ENCODE measurements at regions not wholly inside any gene's neighbourhood (a gene's known extent, or its start where the extent isn't known, plus 50 kb on each side); places are given as distances from the start of the nearest gene placed in this dataset.

DNA sequence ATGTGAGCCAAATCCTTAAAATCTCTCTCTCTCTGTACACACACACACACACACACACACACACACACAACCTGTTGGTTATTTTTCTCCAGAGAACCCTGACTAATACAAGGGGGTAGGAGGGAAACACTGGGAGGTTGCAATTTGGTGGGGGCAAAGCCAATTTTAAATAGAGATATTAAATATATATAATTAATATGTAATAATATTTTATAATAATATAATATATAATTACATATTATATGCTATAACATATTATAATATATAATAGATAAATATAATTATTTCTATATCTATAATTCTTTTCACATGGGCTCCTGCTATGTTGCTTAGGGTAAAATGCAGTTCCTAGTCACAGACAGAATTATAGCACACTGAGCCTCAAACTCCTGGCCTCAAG, 1354.2 kb downstream of the FSTL5 start:
- H3K4me3 Mint-ChIP-seq: no peak overlapping the region
- peaks cover 3% of the 10 kb centered on the region for H3K9me3 Mint-ChIP-seq
- no peaks in the 10 kb centered on the region for H3K36me3 Mint-ChIP-seq
- CTCF ChIA-PET: no interaction called here
- H3K4me1 Mint-ChIP-seq: no peaks in the 10 kb centered on the region
- H3K27ac Mint-ChIP-seq: no peak overlapping the region
- DNase-seq: no peak
- H3K27me3 Mint-ChIP-seq: no peaks in the 10 kb centered on the region

GRCh38 chr4:160810424-160810823, 1353.4 kb downstream of the FSTL5 start:
- Mint-ChIP-seq H3K4me3 (no peak overlapping the region), H3K4me1 (no peaks in the 10 kb centered on the region), H3K36me3 (no peaks in the 10 kb centered on the region), H3K9me3 (peaks cover 3% of the 10 kb centered on the region), H3K27ac (no peak overlapping the region), H3K27me3 (no peaks in the 10 kb centered on the region)
- no peak for DNase-seq
- CTCF ChIA-PET: no interaction called here

DNA sequence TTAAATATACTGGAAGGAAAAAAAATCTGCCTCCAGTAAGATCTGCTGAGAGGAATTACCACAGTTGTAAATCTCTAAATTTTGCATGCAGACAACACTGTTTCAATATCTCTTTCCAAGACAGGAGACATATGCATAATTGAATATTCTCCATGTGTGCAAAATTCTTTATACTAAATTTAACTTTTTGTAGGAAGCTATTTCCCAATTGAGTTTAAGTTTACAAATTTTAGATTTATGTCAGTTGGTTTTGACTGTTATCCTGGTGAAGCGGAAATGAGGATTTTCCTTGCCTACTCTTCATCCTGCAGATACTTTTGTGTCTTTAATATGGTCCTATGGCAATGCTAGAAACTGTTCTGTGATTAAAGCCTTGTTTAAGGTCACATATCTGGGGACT, 1352.9 kb downstream of the FSTL5 start:
- Mint-ChIP-seq H3K4me3 (no peak overlapping the region), H3K27ac (no peak overlapping the region), H3K9me3 (peaks cover 3% of the 10 kb centered on the region), H3K36me3 (no peaks in the 10 kb centered on the region), H3K27me3 (no peaks in the 10 kb centered on the region), H3K4me1 (no peaks in the 10 kb centered on the region)
- DNase-seq: no peak
- CTCF ChIA-PET: no interaction called here

DNA sequence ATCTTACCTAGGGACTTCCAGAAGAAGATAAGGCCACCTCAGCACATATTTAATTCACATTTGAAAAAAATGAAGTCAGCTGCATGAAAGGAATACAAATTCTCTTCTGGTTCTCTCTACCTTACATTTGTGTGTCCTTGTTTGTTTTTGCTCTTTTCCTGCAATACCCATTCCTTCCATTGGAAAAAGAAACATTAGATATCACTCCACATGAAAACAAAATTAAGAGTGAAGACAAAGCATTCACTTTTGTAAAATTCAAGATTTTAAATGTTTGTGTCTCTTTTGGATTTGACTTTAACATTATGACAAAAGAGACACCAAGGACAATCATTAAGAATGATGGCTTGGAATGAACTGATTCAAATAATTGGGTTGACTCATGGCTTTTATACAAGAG, 1351.8 kb downstream of the FSTL5 start:
- Mint-ChIP-seq H3K4me1 (no peaks in the 10 kb centered on the region), H3K27me3 (no peaks in the 10 kb centered on the region), H3K9me3 (peaks cover 3% of the 10 kb centered on the region), H3K4me3 (no peak overlapping the region), H3K27ac (no peak overlapping the region), H3K36me3 (no peaks in the 10 kb centered on the region)
- no peak for DNase-seq
- CTCF ChIA-PET: no interaction called here

DNA sequence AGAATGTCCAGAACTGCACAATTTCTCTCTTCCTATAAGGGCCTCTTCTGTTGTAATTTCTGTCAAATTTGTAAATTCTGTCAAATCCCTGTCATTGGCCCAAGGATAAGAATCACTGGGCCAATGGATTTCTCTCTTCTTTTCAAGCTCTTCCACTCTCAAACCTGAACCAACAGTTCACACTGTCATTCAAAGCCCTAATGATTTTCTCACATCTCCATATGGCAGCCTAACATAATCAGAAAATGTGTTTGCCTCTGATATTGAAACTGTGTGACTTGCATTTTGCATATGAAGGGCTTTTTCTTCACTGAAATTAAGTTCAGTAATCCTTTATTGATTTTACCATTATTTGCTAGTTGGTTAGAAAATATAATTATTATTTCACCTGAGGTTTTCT, 1349.1 kb downstream of the FSTL5 start:
- H3K9me3 Mint-ChIP-seq: peaks cover 2% of the 10 kb centered on the region
- CTCF ChIA-PET: no interaction called here

DNA sequence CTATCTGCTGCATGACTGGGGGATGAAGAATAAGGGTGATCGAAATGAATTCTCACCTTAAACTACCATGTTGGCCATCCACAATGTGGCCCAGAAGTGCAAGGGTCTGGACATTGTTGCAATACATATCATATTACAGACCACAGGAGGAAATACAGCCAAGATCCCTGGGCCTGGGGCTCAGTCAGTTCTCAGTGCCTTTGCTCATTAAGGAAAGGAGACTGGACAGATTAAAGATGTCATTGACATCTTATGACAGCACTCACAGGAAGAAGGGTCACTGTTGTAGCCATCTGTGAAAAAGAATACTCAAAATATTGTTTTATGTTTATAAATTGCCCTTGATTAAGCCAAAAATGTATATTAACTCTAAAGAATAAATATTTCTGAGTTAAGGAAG, 1345.2 kb downstream of the FSTL5 start:
- no peaks in the 10 kb centered on the region for H3K4me1 Mint-ChIP-seq
- H3K36me3 Mint-ChIP-seq: no peaks in the 10 kb centered on the region
- H3K4me3 Mint-ChIP-seq: no peak overlapping the region
- no peak overlapping the region for H3K27ac Mint-ChIP-seq
- CTCF ChIA-PET: no interaction called here
- no peaks in the 10 kb centered on the region for H3K27me3 Mint-ChIP-seq
- H3K9me3 Mint-ChIP-seq: peaks cover 2% of the 10 kb centered on the region
- DNase-seq: no peak

More for the DNA sequence above, 1349.1 kb downstream of the FSTL5 start:
- H3K27ac Mint-ChIP-seq: no peak overlapping the region
- no peaks in the 10 kb centered on the region for H3K27me3 Mint-ChIP-seq
- no peaks in the 10 kb centered on the region for H3K4me1 Mint-ChIP-seq
- no peak overlapping the region for H3K4me3 Mint-ChIP-seq
- no peak for DNase-seq
- no peaks in the 10 kb centered on the region for H3K36me3 Mint-ChIP-seq

GRCh38 chr4:160819791-160820190, 1344.0 kb downstream of the FSTL5 start:
- no peak overlapping the region for H3K4me3 Mint-ChIP-seq
- no peaks in the 10 kb centered on the region for H3K4me1 Mint-ChIP-seq
- CTCF ChIA-PET: no interaction called here
- peaks cover 2% of the 10 kb centered on the region for H3K9me3 Mint-ChIP-seq
- H3K36me3 Mint-ChIP-seq: no peaks in the 10 kb centered on the region
- no peak overlapping the region for H3K27ac Mint-ChIP-seq
- no peaks in the 10 kb centered on the region for H3K27me3 Mint-ChIP-seq
- no peak for DNase-seq

DNA sequence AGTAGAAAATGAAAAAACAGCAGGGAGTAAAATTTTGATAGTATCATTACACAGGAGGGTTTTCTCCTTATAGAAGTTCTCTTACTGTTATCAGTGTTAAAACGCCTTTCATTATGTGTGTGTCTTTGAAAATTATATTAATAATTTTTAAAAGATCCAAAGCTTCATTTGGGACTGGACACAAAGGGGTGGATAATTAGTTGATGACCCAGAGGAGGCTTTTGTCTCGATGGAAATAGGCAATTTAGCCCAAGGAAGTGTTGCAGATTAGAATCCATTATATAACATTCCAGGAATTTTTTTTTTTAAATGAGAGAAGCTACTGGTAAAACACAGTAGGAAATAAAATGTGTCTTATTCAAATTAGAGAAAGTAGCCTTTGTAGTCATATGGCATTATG, 1339.3 kb downstream of the FSTL5 start:
- Mint-ChIP-seq H3K4me1 (no peaks in the 10 kb centered on the region), H3K27ac (no peak overlapping the region), H3K9me3 (peaks cover 1% of the 10 kb centered on the region), H3K4me3 (no peak overlapping the region), H3K27me3 (no peaks in the 10 kb centered on the region), H3K36me3 (no peaks in the 10 kb centered on the region)
- CTCF ChIA-PET: no interaction called here
- no peak for DNase-seq

GRCh38 chr4:160825644-160826338, 1338.0 kb downstream of the FSTL5 start:
- CTCF ChIA-PET: no interaction called here
- Mint-ChIP-seq H3K27ac (no peak overlapping the region), H3K4me1 (no peaks in the 10 kb centered on the region), H3K4me3 (no peak overlapping the region), H3K9me3 (no peaks in the 10 kb centered on the region), H3K36me3 (no peaks in the 10 kb centered on the region), H3K27me3 (no peaks in the 10 kb centered on the region)
- no peak for DNase-seq

- CTCF ChIA-PET: no interaction called here
- Mint-ChIP-seq H3K4me1 (no peaks in the 10 kb centered on the region), H3K36me3 (no peaks in the 10 kb centered on the region), H3K4me3 (no peak overlapping the region), H3K27ac (no peak overlapping the region), H3K9me3 (no peaks in the 10 kb centered on the region), H3K27me3 (no peaks in the 10 kb centered on the region)
- no peak for DNase-seq
Observed at GRCh38 chr4:160826339-160826679, 1337.5 kb downstream of the FSTL5 start.

DNA sequence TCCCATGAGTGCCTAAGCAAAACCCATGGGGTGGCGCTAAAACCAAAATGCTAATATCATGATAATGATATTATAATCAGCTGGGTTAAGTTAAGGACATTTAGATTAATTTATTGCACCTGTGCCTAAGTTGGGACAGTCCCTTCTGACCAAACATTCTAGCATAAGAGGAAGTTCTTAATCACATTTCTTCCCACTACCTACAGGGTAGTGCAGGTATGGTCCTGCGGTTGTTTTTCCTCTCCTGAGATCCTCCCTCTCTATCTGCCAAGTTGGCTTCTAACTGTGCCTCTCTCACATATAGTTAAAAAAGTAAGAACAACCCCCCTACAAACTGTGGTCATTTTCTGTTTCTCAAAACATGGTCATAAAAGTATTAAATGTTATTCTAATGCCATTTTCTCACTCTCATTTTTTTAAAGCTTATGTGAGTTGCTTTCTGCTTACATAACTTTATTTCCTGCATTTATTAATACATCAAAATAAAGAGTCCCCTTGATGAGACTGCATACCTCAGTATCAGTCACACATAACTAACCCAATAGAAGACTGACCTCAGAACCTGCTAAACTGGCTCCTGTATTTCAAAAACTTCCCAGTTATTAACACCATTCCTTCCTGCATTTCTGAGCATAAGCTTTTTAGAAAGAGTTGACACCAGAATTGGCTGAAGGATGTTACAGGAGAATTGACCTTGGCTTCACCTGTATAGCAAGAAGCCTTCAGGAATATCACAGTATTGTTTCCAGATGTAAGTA, 1332.5 kb downstream of the FSTL5 start:
- Mint-ChIP-seq H3K36me3 (no peaks in the 10 kb centered on the region), H3K4me1 (no peaks in the 10 kb centered on the region), H3K27me3 (no peaks in the 10 kb centered on the region), H3K4me3 (no peak overlapping the region), H3K27ac (no peak overlapping the region), H3K9me3 (peaks cover 1% of the 10 kb centered on the region)
- CTCF ChIA-PET: no interaction called here
- DNase-seq: no peak

GRCh38 chr4:160835789-160836188, 1328.0 kb downstream of the FSTL5 start:
- no peak overlapping the region for H3K27ac Mint-ChIP-seq
- CTCF ChIA-PET: no interaction called here
- peaks cover 1% of the 10 kb centered on the region for H3K9me3 Mint-ChIP-seq
- no peaks in the 10 kb centered on the region for H3K27me3 Mint-ChIP-seq
- DNase-seq: no peak
- H3K36me3 Mint-ChIP-seq: no peaks in the 10 kb centered on the region
- H3K4me3 Mint-ChIP-seq: no peak overlapping the region
- H3K4me1 Mint-ChIP-seq: no peaks in the 10 kb centered on the region

GRCh38 chr4:160836431-160836830, 1327.4 kb downstream of the FSTL5 start:
- CTCF ChIA-PET: no interaction called here
- Mint-ChIP-seq H3K27ac (no peak overlapping the region), H3K27me3 (no peaks in the 10 kb centered on the region), H3K36me3 (no peaks in the 10 kb centered on the region), H3K4me3 (no peak overlapping the region), H3K4me1 (no peaks in the 10 kb centered on the region), H3K9me3 (peaks cover 1% of the 10 kb centered on the region)
- no peak for DNase-seq

DNA sequence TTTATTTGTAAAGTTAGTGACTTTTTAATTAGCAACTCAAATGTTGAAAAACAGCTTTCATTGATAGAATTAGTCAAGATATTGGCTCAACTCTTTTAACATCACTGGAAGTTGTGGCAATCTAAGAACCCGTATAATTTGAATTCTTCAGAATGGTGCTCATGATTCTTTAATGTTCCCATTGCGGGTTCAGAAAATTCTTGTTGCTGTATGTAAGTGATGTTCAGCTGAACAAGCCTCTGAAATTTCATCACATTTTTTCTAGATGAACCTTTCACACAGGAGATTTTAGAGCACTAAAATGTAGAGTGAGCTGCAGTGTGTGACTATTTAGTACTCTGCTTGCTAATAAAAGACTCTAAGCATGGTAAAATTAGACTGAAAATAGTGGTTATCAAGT, 1317.7 kb downstream of the FSTL5 start:
- CTCF ChIA-PET: no interaction called here
- H3K4me3 Mint-ChIP-seq: no peak overlapping the region
- H3K9me3 Mint-ChIP-seq: peaks cover 3% of the 10 kb centered on the region
- no peaks in the 10 kb centered on the region for H3K36me3 Mint-ChIP-seq
- H3K27ac Mint-ChIP-seq: no peak overlapping the region
- no peak for DNase-seq
- no peaks in the 10 kb centered on the region for H3K4me1 Mint-ChIP-seq
- H3K27me3 Mint-ChIP-seq: no peaks in the 10 kb centered on the region

- Mint-ChIP-seq H3K27me3 (no peaks in the 10 kb centered on the region), H3K36me3 (no peaks in the 10 kb centered on the region)
- CTCF ChIA-PET: no interaction called here
Observed at GRCh38 chr4:160847228-160847627, 1316.6 kb downstream of the FSTL5 start.

More at GRCh38 chr4:160847228-160847627, 1316.6 kb downstream of the FSTL5 start:
- Mint-ChIP-seq H3K27ac (no peak overlapping the region), H3K4me1 (no peaks in the 10 kb centered on the region), H3K9me3 (peaks cover 3% of the 10 kb centered on the region), H3K4me3 (no peak overlapping the region)
- no peak for DNase-seq

Data from activated naive CD4-positive, alpha-beta T cell treated with anti-CD3 and anti-CD28 coated beads, Interleukin-2, amount 10 ng/mL, durations not matched to agents 7 days and 5 days (primary cell).